ENCODE measurements at regions not wholly inside any gene's neighbourhood (a gene's known extent, or its start where the extent isn't known, plus 50 kb on each side); places are given as distances from the start of the nearest gene placed in this dataset.

GRCh38 chr4:184544788-184545409, 70.5 kb upstream of the IRF2 start:
- TF ChIP-seq, protein P1, sequence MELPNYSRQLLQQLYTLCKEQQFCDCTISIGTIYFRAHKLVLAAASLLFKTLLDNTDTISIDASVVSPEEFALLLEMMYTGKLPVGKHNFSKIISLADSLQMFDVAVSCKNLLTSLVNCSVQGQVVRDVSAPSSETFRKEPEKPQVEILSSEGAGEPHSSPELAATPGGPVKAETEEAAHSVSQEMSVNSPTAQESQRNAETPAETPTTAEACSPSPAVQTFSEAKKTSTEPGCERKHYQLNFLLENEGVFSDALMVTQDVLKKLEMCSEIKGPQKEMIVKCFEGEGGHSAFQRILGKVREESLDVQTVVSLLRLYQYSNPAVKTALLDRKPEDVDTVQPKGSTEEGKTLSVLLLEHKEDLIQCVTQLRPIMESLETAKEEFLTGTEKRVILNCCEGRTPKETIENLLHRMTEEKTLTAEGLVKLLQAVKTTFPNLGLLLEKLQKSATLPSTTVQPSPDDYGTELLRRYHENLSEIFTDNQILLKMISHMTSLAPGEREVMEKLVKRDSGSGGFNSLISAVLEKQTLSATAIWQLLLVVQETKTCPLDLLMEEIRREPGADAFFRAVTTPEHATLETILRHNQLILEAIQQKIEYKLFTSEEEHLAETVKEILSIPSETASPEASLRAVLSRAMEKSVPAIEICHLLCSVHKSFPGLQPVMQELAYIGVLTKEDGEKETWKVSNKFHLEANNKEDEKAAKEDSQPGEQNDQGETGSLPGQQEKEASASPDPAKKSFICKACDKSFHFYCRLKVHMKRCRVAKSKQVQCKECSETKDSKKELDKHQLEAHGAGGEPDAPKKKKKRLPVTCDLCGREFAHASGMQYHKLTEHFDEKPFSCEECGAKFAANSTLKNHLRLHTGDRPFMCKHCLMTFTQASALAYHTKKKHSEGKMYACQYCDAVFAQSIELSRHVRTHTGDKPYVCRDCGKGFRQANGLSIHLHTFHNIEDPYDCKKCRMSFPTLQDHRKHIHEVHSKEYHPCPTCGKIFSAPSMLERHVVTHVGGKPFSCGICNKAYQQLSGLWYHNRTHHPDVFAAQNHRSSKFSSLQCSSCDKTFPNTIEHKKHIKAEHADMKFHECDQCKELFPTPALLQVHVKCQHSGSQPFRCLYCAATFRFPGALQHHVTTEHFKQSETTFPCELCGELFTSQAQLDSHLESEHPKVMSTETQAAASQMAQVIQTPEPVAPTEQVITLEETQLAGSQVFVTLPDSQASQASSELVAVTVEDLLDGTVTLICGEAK (IDR thresholded peaks at IDR 0.05; ENCODE audit: borderline replicate concordance): no peak
- TF ChIP-seq YY1 (IDR thresholded peaks at IDR 0.05; ENCODE audit: low read depth, low read length) (no peak), MYC (IDR thresholded peaks at IDR 0.05; ENCODE audit: insufficient read depth, insufficient read length, insufficient replicate concordance, low read length, severe bottlenecking) (no peak), NFIC (IDR thresholded peaks at IDR 0.05; ENCODE audit: low read depth, low read length) (no peak), CTCF (IDR thresholded peaks at IDR 0.05 in 2 of 3, conservative IDR thresholded peaks at IDR 0.05 in 1 of 3; ENCODE audit: control insufficient read depth in 2 of 3, extremely low read depth in 1 of 3, insufficient read depth in 1 of 3, low read depth in 3 of 3, low read length in 3 of 3) (no peak), BMI1 (IDR thresholded peaks at IDR 0.05; ENCODE audit: borderline replicate concordance) (no peak), POLR2A (IDR thresholded peaks at IDR 0.05; ENCODE audit: low read depth, low read length) (no peak), JUND (IDR thresholded peaks at IDR 0.05; ENCODE audit: low read depth, low read length) (no peak), CEBPB (IDR thresholded peaks at IDR 0.05; ENCODE audit: borderline replicate concordance in 1 of 2, low read depth in 2 of 2, low read length in 2 of 2) (no peak), HCFC1 (IDR thresholded peaks at IDR 0.05; ENCODE audit: low read length) (no peak), ETV6 (conservative IDR thresholded peaks at IDR 0.05 in 1 of 2, IDR thresholded peaks at IDR 0.05 in 1 of 2; ENCODE audit: borderline replicate concordance in 1 of 2, low read depth in 1 of 2) (no peak), HDGF (IDR thresholded peaks at IDR 0.05) (no peak)

Data from GM12878 (cell line).